ENCODE measurements at regions not wholly inside any gene's neighbourhood (a gene's known extent, or its start where the extent isn't known, plus 50 kb on each side); places are given as distances from the start of the nearest gene placed in this dataset.

- POLR2A ChIA-PET: no interaction called here
- no peak overlapping the region for H3K4me3 ChIP-seq (replicated peaks in 1 of 3; ENCODE audit: insufficient read depth in 1 of 3, low read depth in 2 of 3, low read length in 3 of 3)
- no TSS peak for BruUV-seq (replicated peaks)
- in situ Hi-C loops (cut with HindIII; ENCODE audit: extremely low pct_ligation_motif_present, low pct_unique_long_range_greater_than_20kb): no loop called here
- no peak overlapping the region for H3K27ac ChIP-seq (ENCODE audit: extremely low read length, insufficient read depth, low read length)
- H3K4me2 ChIP-seq (ENCODE audit: low read depth, low read length): no peak overlapping the region
- no peaks in the 10 kb centered on the region; a peak in 1 of 5 replicates for H3K27me3 ChIP-seq (ENCODE audit: control insufficient read depth in 1 of 2, insufficient read depth in 2 of 2, low read length in 2 of 2)
- no peaks in the 10 kb centered on the region for H3K36me3 ChIP-seq (replicated peaks in 1 of 2; ENCODE audit: control insufficient read depth in 1 of 2, insufficient read depth in 2 of 2, low read length in 2 of 2)
- no peak for FAIRE-seq
- intact Hi-C loops (cut with micrococcal nuclease; ENCODE audit: unreplicated experiment): no loop called here
- no peak overlapping the region for H2AFZ ChIP-seq (ENCODE audit: low read length)
- no peak for DNase-seq (ENCODE audit: low spot score)
- no peak for ATAC-seq
- no peaks in the 10 kb centered on the region for H3K4me1 ChIP-seq (ENCODE audit: insufficient read depth, low read length)
- no peak overlapping the region for H3K9ac ChIP-seq (ENCODE audit: insufficient read depth, low read depth, low read length)
- no peaks in the 10 kb centered on the region for H4K20me1 ChIP-seq (ENCODE audit: insufficient read depth, low read length)
- H3K9me3 ChIP-seq (ENCODE audit: low read length): no peaks in the 10 kb centered on the region
- H3K79me2 ChIP-seq (ENCODE audit: insufficient read depth, low read length): no peaks in the 10 kb centered on the region
- CTCF ChIA-PET (ENCODE audit: low intra/inter-chr PET ratio, low total read pairs): no interaction called here
- TF ChIP-seq FOXO1 (CRISPR knock-in tag; IDR thresholded peaks at IDR 0.05) (no peak), ZNF83 (CRISPR knock-in tag; IDR thresholded peaks at IDR 0.05; ENCODE audit: borderline replicate concordance) (no peak), CREBL2 (CRISPR knock-in tag; IDR thresholded peaks at IDR 0.05; ENCODE audit: borderline replicate concordance) (no peak), SSRP1 (CRISPR knock-in tag; IDR thresholded peaks at IDR 0.05) (no peak), ZNF235 (CRISPR knock-in tag; IDR thresholded peaks at IDR 0.05; ENCODE audit: borderline replicate concordance) (no peak), MAFK (conservative IDR thresholded peaks at IDR 0.05 in 1 of 2, IDR thresholded peaks at IDR 0.05 in 1 of 2; ENCODE audit: low read length in 2 of 2) (no peak), CENPT (CRISPR knock-in tag; IDR thresholded peaks at IDR 0.05; ENCODE audit: low read depth) (no peak), ZNF775 (CRISPR knock-in tag; IDR thresholded peaks at IDR 0.05; ENCODE audit: borderline replicate concordance) (no peak), ATF7 (IDR thresholded peaks at IDR 0.05) (no peak), ATF7 (CRISPR knock-in tag; IDR thresholded peaks at IDR 0.05) (no peak), ZC3H13 (CRISPR knock-in tag; IDR thresholded peaks at IDR 0.05) (no peak), ADNP (CRISPR knock-in tag; IDR thresholded peaks at IDR 0.05) (no peak), STAG1 (CRISPR knock-in tag; IDR thresholded peaks at IDR 0.05) (no peak), ZBTB4 (CRISPR knock-in tag; IDR thresholded peaks at IDR 0.05; ENCODE audit: borderline replicate concordance) (no peak), AHDC1 (CRISPR knock-in tag; IDR thresholded peaks at IDR 0.05; ENCODE audit: borderline replicate concordance) (no peak)
- WGBS (ENCODE audit: low lambda C conversion rate): 2% methylated on average over 5 of the region's 5 CpGs
Observed at GRCh38 chr13:74596691-74597090, 462.5 kb upstream of the KLF12 start.
